H1 (cell line): ENCODE measurements at regions not wholly inside any gene's neighbourhood (a gene's known extent, or its start where the extent isn't known, plus 50 kb on each side); places are given as distances from the start of the nearest gene placed in this dataset.

Experiments used
- CTCF ChIA-PET: fragments of 300-600 bp; sonication (Branson Sonifier 250); formaldehyde crosslinking; loops from one replicate; lab custom pipeline; 2021; ENCODE audit not compliant: partially characterized antibody; lab: Charles Lee
- POLR2A ChIA-PET: fragments of 300-600 bp; sonication (Branson Sonifier 250); formaldehyde crosslinking; loops from one replicate; lab custom pipeline; 2021; ENCODE audit warnings: inconsistent platforms; ENCODE audit not compliant: partially characterized antibody; lab: Charles Lee
- DNase-seq, 2 experiments: peaks; one replicate each; pipeline versions ENCODE4 v3.0.0 to v3.0.0-alpha.2; 2010 to 2022; ENCODE audit warnings: low spot score in 2 of 2, low read depth in 1 of 2, mixed read lengths in 1 of 2
- FAIRE-seq: peaks from 2 replicates; lab custom pipeline; 2011; peaks lifted over from hg19 to GRCh38; lab: Jason Lieb, UNC
- H2AFZ ChIP-seq: 2 replicates; pipeline ENCODE4 v1.8.1; 2012; ENCODE audit warnings: low read length, inconsistent platforms
- H2AK5ac ChIP-seq: 2 replicates; pipeline ENCODE4 v1.6.1; 2013; ENCODE audit warnings: low read depth, low read length
- H2BK120ac ChIP-seq: replicated peaks from 2 replicates; pipeline ENCODE3; 2013; ENCODE audit warnings: low read depth, low read length, inconsistent platforms
- H2BK12ac ChIP-seq: 2 replicates; pipeline ENCODE4 v1.6.1; 2013; ENCODE audit warnings: low read depth, low read length
- H2BK15ac ChIP-seq: 2 replicates; pipeline ENCODE4 v1.6.1; 2013; ENCODE audit warnings: low read length
- H2BK20ac ChIP-seq: 2 replicates; pipeline ENCODE4 v1.6.1; 2013; ENCODE audit warnings: low read length
- H2BK5ac ChIP-seq: 2 replicates; pipeline ENCODE4 v1.6.1; 2013; ENCODE audit warnings: low read depth, low read length
- H3K14ac ChIP-seq: 2 replicates; pipeline ENCODE4 v1.6.1; 2013; ENCODE audit warnings: inconsistent platforms; ENCODE audit not compliant: insufficient read length
- H3K18ac ChIP-seq: 2 replicates; pipeline ENCODE4 v1.6.1; 2013; ENCODE audit warnings: low read length; ENCODE audit errors: extremely low read depth
- H3K23ac ChIP-seq: 2 replicates; pipeline ENCODE4 v1.6.1; 2013; ENCODE audit warnings: inconsistent platforms; ENCODE audit not compliant: insufficient read length
- H3K23me2 ChIP-seq: 2 replicates; pipeline ENCODE4 v1.6.1; 2013; ENCODE audit warnings: low read depth, low read length
- H3K27ac ChIP-seq: 2 replicates; pipeline ENCODE4 v1.6.1; 2011; ENCODE audit warnings: low read depth, low read length, inconsistent platforms
- H3K27me3 ChIP-seq, 4 experiments: replicated peaks in 1 of 4; 1 replicate in 1 of 4; 2 replicates in 3 of 4; pipeline versions ENCODE4 v1.6.1 to v1.8.1; 2011 to 2013; ENCODE audit warnings: low read length in 3 of 4, mild to moderate bottlenecking in 3 of 4, inconsistent platforms in 2 of 4, mixed read lengths in 2 of 4, moderate library complexity in 1 of 4; ENCODE audit not compliant: control insufficient read depth in 3 of 4, insufficient read depth in 3 of 4; ENCODE audit errors: extremely low read depth in 1 of 4
- H3K36me3 ChIP-seq, 4 experiments: 2 replicates each; pipeline versions ENCODE4 v1.6.1 to v1.8.1; 2011 to 2013; ENCODE audit warnings: mild to moderate bottlenecking in 4 of 4, low read length in 3 of 4, moderate library complexity in 2 of 4, control low read depth in 1 of 4, inconsistent platforms in 1 of 4; ENCODE audit not compliant: insufficient read depth in 4 of 4, control insufficient read depth in 2 of 4
- H3K4ac ChIP-seq: replicated peaks from 2 replicates; pipeline ENCODE3; 2013; ENCODE audit warnings: low read length, low read depth, mixed read lengths, inconsistent platforms; ENCODE audit not compliant: insufficient read length
- H3K4me1 ChIP-seq, 4 experiments: replicated peaks in 1 of 4; 1 replicate in 1 of 4; 2 replicates in 3 of 4; pipeline versions ENCODE4 v1.6.1 to v1.8.1; 2011 to 2013; ENCODE audit warnings: low read length in 3 of 4, inconsistent platforms in 2 of 4, mixed read lengths in 1 of 4; ENCODE audit not compliant: insufficient read depth in 4 of 4, control insufficient read depth in 3 of 4
- H3K4me2 ChIP-seq, 2 experiments: 2 replicates each; pipeline versions ENCODE4 v1.6.1 to v1.8.1; 2011 to 2013; ENCODE audit warnings: low read depth in 2 of 2, low read length in 2 of 2, control low read depth in 1 of 2, inconsistent platforms in 1 of 2, mild to moderate bottlenecking in 1 of 2; ENCODE audit not compliant: insufficient read depth in 1 of 2
- H3K4me3 ChIP-seq, 4 experiments: fragments of 200-600, 300-600 bp in 1 of 4; sonication (generic), shearing (Covaris generic), sonication (Bioruptor Twin) in 1 of 4; 2 replicates each; pipeline versions ENCODE4 v1.5.1 to v1.8.1; 2011 to 2016; ENCODE audit warnings: low read length in 4 of 4, low read depth in 3 of 4, control low read depth in 2 of 4, inconsistent platforms in 2 of 4, mild to moderate bottlenecking in 2 of 4, mixed read lengths in 1 of 4, moderate library complexity in 1 of 4; ENCODE audit not compliant: insufficient read depth in 2 of 4; ENCODE audit errors: extremely low read depth in 1 of 4
- H3K56ac ChIP-seq: replicated peaks from 2 replicates; pipeline ENCODE3; 2013; ENCODE audit warnings: low read depth, mild to moderate bottlenecking, mixed read lengths, low read length, inconsistent platforms; ENCODE audit not compliant: insufficient read length
- H3K79me1 ChIP-seq: 2 replicates; pipeline ENCODE4 v1.6.1; 2013; ENCODE audit warnings: low read depth, low read length, control low read depth
- H3K79me2 ChIP-seq, 2 experiments: 2 replicates each; pipeline versions ENCODE4 v1.6.1 to v1.8.1; 2012 to 2013; ENCODE audit warnings: low read length in 2 of 2, mild to moderate bottlenecking in 2 of 2, inconsistent platforms in 1 of 2; ENCODE audit not compliant: insufficient read depth in 2 of 2, control insufficient read depth in 1 of 2
- H3K9ac ChIP-seq, 4 experiments: replicated peaks in 1 of 4; 1 replicate in 1 of 4; 2 replicates in 3 of 4; pipeline versions ENCODE4 v1.6.1 to v1.8.1; 2011 to 2013; ENCODE audit warnings: low read depth in 3 of 4, low read length in 3 of 4, control low read depth in 2 of 4, mild to moderate bottlenecking in 2 of 4, moderate library complexity in 2 of 4, inconsistent platforms in 1 of 4; ENCODE audit errors: extremely low read depth in 1 of 4
- H3K9me3 ChIP-seq, 2 experiments: 2 replicates each; pipeline versions ENCODE4 v1.6.1 to v1.8.1; 2012 to 2013; ENCODE audit warnings: mild to moderate bottlenecking in 2 of 2, moderate library complexity in 2 of 2, control low read depth in 1 of 2, inconsistent platforms in 1 of 2, low read depth in 1 of 2, low read length in 1 of 2, mixed read lengths in 1 of 2; ENCODE audit not compliant: insufficient read depth in 2 of 2
- H4K20me1 ChIP-seq, 2 experiments: replicated peaks in 1 of 2; 2 replicates each; pipeline versions ENCODE3 to v1.8.1; 2011 to 2013; ENCODE audit warnings: inconsistent platforms in 2 of 2, low read length in 2 of 2, mild to moderate bottlenecking in 1 of 2; ENCODE audit not compliant: insufficient read depth in 2 of 2, control insufficient read depth in 1 of 2
- H4K5ac ChIP-seq: 2 replicates; pipeline ENCODE4 v1.6.1; 2013; ENCODE audit warnings: low read length, low read depth, mixed read lengths, inconsistent platforms; ENCODE audit not compliant: insufficient read length
- H4K8ac ChIP-seq: 2 replicates; pipeline ENCODE4 v1.8.0; 2013; ENCODE audit warnings: mild to moderate bottlenecking, moderate library complexity, low read length, inconsistent platforms; ENCODE audit not compliant: insufficient read depth; ENCODE audit errors: extremely low read depth
- H4K91ac ChIP-seq: replicated peaks from 2 replicates; pipeline ENCODE3; 2013; ENCODE audit warnings: low read length, mixed read lengths, inconsistent platforms; ENCODE audit not compliant: insufficient read length
- ASH2L ChIP-seq: fragments of 200-600, 300-600 bp; sonication (generic); IDR thresholded peaks from one replicate; pipeline ENCODE4 v1.7.1; 2017; ENCODE audit warnings: low read length
- CBX5 ChIP-seq: fragments of 300-800, 300-1000 bp; sonication (generic); IDR thresholded peaks from 2 replicates; pipeline ENCODE4 v1.7.1; 2016; ENCODE audit warnings: antibody characterized with exemption, low read length, low read depth
- EGR1 ChIP-seq: IDR thresholded peaks from 2 replicates; pipeline ENCODE4 v1.6.1; 2011; ENCODE audit warnings: low read depth, low read length, borderline replicate concordance
- HDAC6 ChIP-seq: IDR thresholded peaks from one replicate; pipeline ENCODE4 v1.7.1; 2012; ENCODE audit warnings: low read depth, mild to moderate bottlenecking, inconsistent platforms, low read length, moderate library complexity
- KDM1A ChIP-seq: fragments of 200-600, 300-600 bp; sonication (generic); IDR thresholded peaks from 2 replicates; pipeline ENCODE4 v1.7.1; 2016; ENCODE audit warnings: mild to moderate bottlenecking, low read length, borderline replicate concordance
- PHF8 ChIP-seq: fragments of 200-600 bp; sonication (generic); conservative IDR thresholded peaks from 2 replicates; pipeline ENCODE4 v1.7.1; 2012; ENCODE audit warnings: low read depth, mild to moderate bottlenecking, inconsistent platforms, low read length, moderate library complexity
- SIRT6 ChIP-seq: IDR thresholded peaks from one replicate; pipeline ENCODE4 v1.7.1; 2012; ENCODE audit warnings: low read length, inconsistent platforms
- SIX5 ChIP-seq: IDR thresholded peaks from 2 replicates; pipeline ENCODE4 v1.6.1; 2011; ENCODE audit warnings: mild to moderate bottlenecking, low read depth, low read length
- TAF7 ChIP-seq: optimal IDR thresholded peaks from 2 replicates; pipeline ENCODE3; 2011; ENCODE audit warnings: low read depth, mild to moderate bottlenecking, inconsistent platforms, low read length, moderate library complexity, borderline replicate concordance
- TBP ChIP-seq: IDR thresholded peaks from 2 replicates; pipeline ENCODE4 v1.6.1; 2011; ENCODE audit warnings: low read depth, low read length, improper control_type of control experiment
- WGBS, 2 experiments: shearing (Covaris generic) in 1 of 2; methylation state at CpG; one replicate each; pipeline versions ENCODE4 v1.1.6 to v1.1.7; 2013 to 2015; ENCODE audit warnings: low lambda C conversion rate in 2 of 2, mixed read lengths in 2 of 2, inconsistent platforms in 1 of 2, low coverage in 1 of 2, missing lambda C conversion rate in 1 of 2; ENCODE audit not compliant: insufficient replicate concordance in 2 of 2, insufficient coverage in 1 of 2, insufficient read length in 1 of 2; ENCODE audit errors: extremely low coverage in 1 of 2, missing lambda C conversion rate in 1 of 2; 5-methylcytosine and 5-hydroxymethylcytosine counted together

- POLR2A ChIA-PET = no interaction called here
- Histone ChIP-seq H3K36me3 (peaks cover 0 to 3% (median 0%) of the 10 kb centered on the region in 4 experiments; a peak in 1 of 8 replicates), H2BK20ac (no peak overlapping the region), H3K4me3 (no peak overlapping the region), H3K56ac (no peak overlapping the region), H3K14ac (no peak overlapping the region), H3K4ac (no peak overlapping the region), H3K27ac (no peak overlapping the region), H2AFZ (no peak overlapping the region), H4K5ac (no peak overlapping the region), H2BK15ac (no peak overlapping the region), H3K79me1 (no peaks in the 10 kb centered on the region), H3K79me2 (no peaks in the 10 kb centered on the region), H2BK5ac (no peak overlapping the region), H4K91ac (no peak overlapping the region), H3K18ac (no peak overlapping the region), H2BK12ac (no peak overlapping the region), H4K20me1 (no peaks in the 10 kb centered on the region), H3K9me3 (peaks cover 5 to 9% of the 10 kb centered on the region in 2 experiments; a peak in 2 of 4 replicates), H2BK120ac (no peak overlapping the region), H4K8ac (no peak overlapping the region), H2AK5ac (no peak overlapping the region), H3K23ac (no peak overlapping the region), H3K4me2 (no peak overlapping the region), H3K27me3 (no peaks in the 10 kb centered on the region), H3K23me2 (no peaks in the 10 kb centered on the region), H3K4me1 (peaks cover 0 to 4% (median 0%) of the 10 kb centered on the region in 4 experiments; a peak in 1 of 7 replicates), H3K9ac (no peak overlapping the region)
- 86% methylated on average over 1 of the region's 1 CpG; no CpG with 5 or more reads in 1 of the 2 experiments for WGBS, 2 experiments
- no peak for TF ChIP-seq EGR1
- TF ChIP-seq TAF7 = no peak
- no peak for TF ChIP-seq CBX5
- TF ChIP-seq ASH2L = no peak
- TF ChIP-seq SIRT6 = no peak
- no peak for TF ChIP-seq HDAC6
- no peak for TF ChIP-seq TBP
- no peak for TF ChIP-seq SIX5
- TF ChIP-seq KDM1A = no peak
- TF ChIP-seq PHF8 = no peak
- CTCF ChIA-PET = no interaction called here
- FAIRE-seq = no peak
- no peak for DNase-seq
These were observed 430.6 kb upstream of the KCND2 start for GRCh38 chr7:119842337-119842736.
